Stomach (tissue), 8 donors: ENCODE measurements at regions not wholly inside any gene's neighbourhood (a gene's known extent, or its start where the extent isn't known, plus 50 kb on each side); places are given as distances from the start of the nearest gene placed in this dataset.

ENCODE experiments used
- DNase-seq, 2 donors: peaks; one replicate each; pipeline versions ENCODE4 v3.0.0 to v3.0.0-alpha.2; 2013 to 2019
- H3K27ac ChIP-seq, 5 donors: fragments of 200-600 bp in 4 of 5; sonication (generic) in 4 of 5; one replicate each; pipeline ENCODE4 v1.5.1; 2013 to 2019; ENCODE audit warnings: mild to moderate bottlenecking in 1 of 5, moderate library complexity in 1 of 5
- H3K27me3 ChIP-seq, 3 donors: fragments of 200-600 bp; sonication (generic); one replicate each; pipeline ENCODE4 v1.5.1; 2017 to 2019; ENCODE audit warnings: mixed run types in 1 of 3
- H3K36me3 ChIP-seq, 4 donors: fragments of 200-600 bp; sonication (generic); 1 replicate in 3 of 4; 2 replicates in 1 of 4; pipeline ENCODE4 v1.5.1; 2016 to 2019
- H3K4me1 ChIP-seq, 4 donors: fragments of 200-600 bp; sonication (generic); one replicate each; pipeline ENCODE4 v1.5.1; 2016 to 2019
- H3K4me3 ChIP-seq, 4 donors: fragments of 200-600 bp; sonication (generic) in 3 of 4; one replicate each; pipeline ENCODE4 v1.5.1; 2016 to 2019; ENCODE audit warnings: mild to moderate bottlenecking in 1 of 4
- H3K9me3 ChIP-seq, 4 donors: fragments of 200-600 bp; sonication (generic); one replicate each; pipeline ENCODE4 v1.5.1; 2016 to 2019
- CTCF ChIP-seq, 7 experiments: fragments of 450-650 bp in 4 of 7; fragments of 200-600 bp in 3 of 7; sonication (generic) in 3 of 7; IDR thresholded peaks; one replicate each; pipeline ENCODE4 v1.5.1; 2016 to 2019; ENCODE audit warnings: antibody characterized with exemption in 7 of 7, control low read depth in 2 of 7, mild to moderate bottlenecking in 1 of 7
- EP300 ChIP-seq: sonication (generic); formaldehyde crosslinking; IDR thresholded peaks from one replicate; pipeline ENCODE4 v1.6.1; 2017; ENCODE audit warnings: antibody characterized with exemption
- POLR2A ChIP-seq, 4 donors: fragments of 450-650 bp; IDR thresholded peaks; one replicate each; pipeline ENCODE4 v1.6.1; 2016; ENCODE audit warnings: antibody characterized with exemption in 4 of 4, control low read depth in 2 of 4, mild to moderate bottlenecking in 1 of 4, moderate library complexity in 1 of 4
- POLR2AphosphoS5 ChIP-seq, 3 donors: sonication (generic); formaldehyde crosslinking; IDR thresholded peaks; one replicate each; pipeline ENCODE4 v1.6.1; 2016; ENCODE audit warnings: antibody characterized with exemption in 3 of 3
- WGBS, 5 donors: extraction: QIAGEN DNeasy Blood & Tissue Kit in 3 of 5; methylation state at CpG; one replicate each; pipeline versions ENCODE4 v1.1.5 to v1.1.7; 2013 to 2018; 5-methylcytosine and 5-hydroxymethylcytosine counted together
- intact Hi-C: fragments of 100-400 bp; cut with DNase I; formaldehyde crosslinking; loops from one replicate; pipeline ENCODE4 v1.15.1; 2023; ENCODE audit warnings: low total_unique reads
- donor health status: healthy with polysubstance abuse.
- donor health status: Bipolar disorder and iron deficiency.
- donor health status: healthy.

GRCh38 chr9:73031350-73031749, 78.5 kb upstream of the ALDH1A1 start:
- Histone ChIP-seq H3K4me1 (no peaks in the 10 kb centered on the region), H3K36me3 (no peaks in the 10 kb centered on the region), H3K27me3 (no peaks in the 10 kb centered on the region), H3K4me3 (no peak overlapping the region), H3K27ac (no peak overlapping the region), H3K9me3 (no peaks in the 10 kb centered on the region)
- intact Hi-C loops: no loop called here
- TF ChIP-seq CTCF (IDR thresholded peaks at IDR 0.05) (no peak), POLR2AphosphoS5 (IDR thresholded peaks at IDR 0.05) (no peak), EP300 (no peak), POLR2A (IDR thresholded peaks at IDR 0.05) (no peak)
- no peak for DNase-seq
- WGBS, 5 donors: 68 to 86% (median 73%) methylated on average over 1 of the region's 1 CpG

GRCh38 chr9:73030370-73031030, 77.6 kb upstream of the ALDH1A1 start:
- no peaks in the 10 kb centered on the region for H3K27me3 ChIP-seq
- no peaks in the 10 kb centered on the region for H3K4me1 ChIP-seq
- TF ChIP-seq CTCF (IDR thresholded peaks at IDR 0.05) (no peak), POLR2A (IDR thresholded peaks at IDR 0.05) (no peak), EP300 (no peak), POLR2AphosphoS5 (IDR thresholded peaks at IDR 0.05) (no peak)
- 75 to 86% (median 85%) methylated on average over 5 of the region's 5 CpGs for WGBS, 5 donors
- H3K4me3 ChIP-seq: no peak overlapping the region
- no peak overlapping the region for H3K27ac ChIP-seq
- no peak for DNase-seq
- intact Hi-C loops: no loop called here
- no peaks in the 10 kb centered on the region for H3K9me3 ChIP-seq
- H3K36me3 ChIP-seq: no peaks in the 10 kb centered on the region

- no peak overlapping the region for H3K27ac ChIP-seq
- intact Hi-C loops: no loop called here
- no peak for DNase-seq
- H3K27me3 ChIP-seq: no peaks in the 10 kb centered on the region
- H3K9me3 ChIP-seq: no peaks in the 10 kb centered on the region
- no peaks in the 10 kb centered on the region for H3K4me1 ChIP-seq
- no peak for TF ChIP-seq EP300
- no peak for TF ChIP-seq POLR2A (IDR thresholded peaks at IDR 0.05)
- TF ChIP-seq CTCF (IDR thresholded peaks at IDR 0.05): no peak
- TF ChIP-seq POLR2AphosphoS5 (IDR thresholded peaks at IDR 0.05): no peak
- no peaks in the 10 kb centered on the region for H3K36me3 ChIP-seq
- no peak overlapping the region for H3K4me3 ChIP-seq
These were observed 76.5 kb upstream of the ALDH1A1 start for GRCh38 chr9:73029346-73029745.

- Histone ChIP-seq H3K36me3 (no peaks in the 10 kb centered on the region), H3K27me3 (no peaks in the 10 kb centered on the region), H3K9me3 (no peaks in the 10 kb centered on the region), H3K4me1 (peaks cover 0 to 20% (median 3%) of the 10 kb centered on the region in 4 donors), H3K27ac (no peak overlapping the region), H3K4me3 (no peak overlapping the region)
- WGBS, 5 donors: 75 to 88% (median 83%) methylated on average over 5 of the region's 5 CpGs
- TF ChIP-seq EP300 (no peak), CTCF (IDR thresholded peaks at IDR 0.05) (no peak), POLR2A (IDR thresholded peaks at IDR 0.05) (no peak), POLR2AphosphoS5 (IDR thresholded peaks at IDR 0.05) (no peak)
- no peak for DNase-seq
- intact Hi-C loops: no loop called here
These were observed 73.5 kb upstream of the ALDH1A1 start for GRCh38 chr9:73026375-73026774.
